ENCODE measurements at regions not wholly inside any gene's neighbourhood (a gene's known extent, or its start where the extent isn't known, plus 50 kb on each side); places are given as distances from the start of the nearest gene placed in this dataset.
"Not testable (repeated sequence)": the region's sequence is repeated elsewhere in the genome, so short reads cannot be mapped to it uniquely, and the experiment has no call there.

DNA sequence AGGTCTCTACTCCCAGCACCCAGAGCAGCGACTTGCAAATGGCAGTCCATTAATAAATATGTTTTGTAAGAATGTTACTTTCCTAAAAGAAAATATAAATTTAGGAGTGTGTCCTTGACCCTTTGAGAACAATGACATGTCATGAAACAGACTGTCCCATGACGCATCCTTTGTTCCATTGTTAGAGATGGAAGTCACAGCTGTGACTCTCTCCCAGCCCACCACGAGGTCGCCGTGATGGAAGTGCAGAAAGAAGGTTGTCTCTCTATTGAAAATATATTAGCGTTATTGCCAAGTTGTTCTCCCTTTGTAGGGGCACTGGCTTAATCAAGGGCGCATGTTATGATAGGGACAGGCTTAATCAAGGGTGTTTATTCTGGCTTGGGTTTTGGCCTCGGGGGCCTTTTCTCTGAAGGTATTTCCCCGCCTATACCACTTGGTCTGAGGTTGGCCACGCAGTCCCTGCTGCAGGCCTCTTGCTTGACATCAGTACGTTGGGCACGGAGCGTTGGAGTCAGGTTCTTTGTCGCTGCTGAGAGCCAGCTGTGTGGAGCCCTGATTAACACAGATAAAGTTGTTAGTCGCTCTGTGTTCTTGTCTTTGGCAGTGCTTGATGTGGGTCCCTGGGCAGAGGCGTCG, 126.7 kb upstream of the ZNF536 start:
- DNase-seq: no peak

DNA sequence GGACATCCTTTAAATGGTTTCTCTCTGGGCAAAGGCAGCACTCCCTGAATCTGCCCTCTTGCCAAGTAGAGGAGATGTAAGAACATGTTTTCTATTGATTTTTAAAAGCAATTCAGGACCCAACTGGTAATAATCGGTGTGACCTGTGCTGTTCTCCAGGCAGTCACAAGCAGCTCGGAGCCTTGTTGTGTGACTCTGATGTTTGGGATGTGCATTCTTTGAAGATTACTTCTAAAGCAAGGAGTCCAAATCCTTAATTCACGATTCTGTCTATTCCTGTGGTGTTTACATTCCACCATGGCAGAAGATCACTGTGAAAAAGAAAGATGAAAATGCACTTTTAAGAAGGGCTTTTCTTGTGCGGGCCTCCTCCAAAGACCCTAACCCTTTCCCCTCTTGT, 122.3 kb upstream of the ZNF536 start:
- no peak for DNase-seq

DNA sequence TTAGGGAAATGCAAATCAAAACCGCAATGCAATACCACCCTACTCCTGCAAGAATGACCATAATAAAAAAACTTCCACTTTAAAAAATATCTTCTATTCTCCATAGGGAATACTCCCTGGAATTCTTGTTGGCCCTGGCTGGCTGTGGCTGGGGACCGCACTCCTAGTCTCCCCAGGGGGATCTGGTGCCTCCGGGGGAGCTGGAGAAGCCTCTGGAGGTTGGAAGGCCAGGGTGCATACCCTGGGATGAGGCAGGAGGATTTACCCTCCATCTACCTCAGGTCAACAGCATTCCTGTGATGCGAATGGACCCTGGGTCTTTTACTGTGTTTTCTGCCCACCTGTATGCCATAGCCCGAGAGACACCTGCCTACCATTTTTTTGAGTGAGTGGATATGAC, 120.0 kb upstream of the ZNF536 start:
- no peak for DNase-seq

DNA sequence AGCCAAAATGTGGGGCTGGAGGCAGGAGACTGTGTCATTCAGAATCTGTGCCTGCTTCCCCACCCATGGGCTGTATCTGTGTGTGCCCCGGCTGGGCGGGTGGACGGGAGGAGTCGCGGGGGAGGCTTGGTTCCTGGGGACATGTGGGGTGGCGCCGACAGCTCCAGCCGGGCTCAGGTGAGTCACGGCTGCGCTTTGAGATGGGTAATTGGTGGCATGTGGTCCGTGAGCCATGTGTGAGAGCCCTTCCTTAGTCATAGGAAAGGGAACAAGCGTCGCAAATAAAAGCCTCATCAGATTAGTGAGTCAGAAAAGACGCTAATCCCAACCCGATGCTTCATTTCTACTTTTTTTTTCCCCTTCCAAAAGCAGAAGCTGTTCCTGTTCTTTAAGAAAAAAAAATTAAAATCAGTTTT, 118.6 kb upstream of the ZNF536 start:
- no peak for DNase-seq

DNA sequence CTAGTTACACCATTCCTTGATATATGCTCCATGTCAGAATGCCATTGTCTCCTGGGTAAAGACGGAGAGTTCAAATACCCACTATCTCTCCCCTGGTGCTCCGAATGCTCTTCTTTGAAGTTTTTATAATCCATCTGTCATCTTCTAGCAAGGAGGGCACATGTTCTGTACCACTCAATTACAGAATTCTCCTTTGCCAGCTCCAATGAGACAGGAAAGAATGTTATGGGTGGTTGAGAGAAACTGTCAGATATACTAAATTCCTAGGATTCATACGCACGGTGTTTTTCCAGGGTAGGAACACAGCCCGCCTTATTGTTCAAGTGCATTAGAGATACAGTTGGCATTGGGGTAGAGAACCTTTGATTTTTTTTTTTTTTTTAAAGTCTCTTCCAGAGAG, 118.0 kb upstream of the ZNF536 start:
- no peak for DNase-seq

DNA sequence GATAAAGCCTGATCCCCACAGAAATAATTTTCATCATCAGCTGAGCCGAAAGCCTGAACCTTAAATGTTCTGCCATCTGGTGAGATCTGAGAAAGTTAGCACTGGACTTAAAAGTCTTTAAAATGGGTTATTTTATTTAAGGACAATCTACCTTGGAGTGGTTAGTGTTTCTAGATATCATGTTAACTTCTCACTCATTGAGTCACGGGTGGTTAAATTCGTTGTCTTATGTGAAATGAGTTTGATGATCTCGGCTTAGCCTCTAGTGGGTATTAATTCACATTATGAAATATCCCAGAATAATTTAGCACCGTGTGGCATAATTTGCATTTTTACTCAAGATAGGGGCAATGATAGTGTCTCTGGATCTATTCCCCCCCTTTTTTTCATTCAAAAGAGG, 117.4 kb upstream of the ZNF536 start:
- DNase-seq: no peak

DNA sequence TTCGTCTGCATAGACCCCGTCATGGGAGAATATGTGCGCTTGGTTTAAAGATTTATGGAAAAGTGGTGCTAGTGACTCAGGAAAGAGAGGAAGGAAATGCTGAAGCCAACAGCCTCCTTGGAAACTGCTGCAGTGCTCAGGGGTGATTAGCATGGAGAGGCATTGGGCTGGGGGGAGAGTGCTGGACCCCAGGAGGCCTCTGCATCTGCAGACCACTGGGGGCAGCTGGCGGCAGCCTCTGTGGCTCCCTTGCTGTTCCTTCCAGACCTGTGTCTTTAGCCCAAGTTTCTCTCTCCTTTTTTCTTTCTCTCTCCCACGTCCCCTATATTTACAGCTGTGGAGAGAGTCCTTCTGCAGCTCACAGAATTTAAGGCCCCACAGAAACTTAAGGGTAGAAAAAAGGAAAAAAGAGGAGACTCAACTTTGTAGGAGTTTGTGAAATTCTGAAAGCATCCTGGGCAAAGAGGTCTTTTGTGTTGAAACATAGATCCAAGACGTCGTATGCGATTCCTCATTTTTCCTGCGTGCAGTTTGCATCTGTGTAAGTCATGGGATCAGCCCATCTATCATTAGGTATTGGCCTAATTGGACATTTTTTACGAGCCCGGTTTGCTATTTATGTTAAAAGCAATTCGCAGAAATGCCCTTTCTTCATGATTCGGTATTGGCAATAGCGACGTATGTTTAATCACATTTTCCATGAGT, 116.2 kb upstream of the ZNF536 start:
- DNase-seq: no peak

DNA sequence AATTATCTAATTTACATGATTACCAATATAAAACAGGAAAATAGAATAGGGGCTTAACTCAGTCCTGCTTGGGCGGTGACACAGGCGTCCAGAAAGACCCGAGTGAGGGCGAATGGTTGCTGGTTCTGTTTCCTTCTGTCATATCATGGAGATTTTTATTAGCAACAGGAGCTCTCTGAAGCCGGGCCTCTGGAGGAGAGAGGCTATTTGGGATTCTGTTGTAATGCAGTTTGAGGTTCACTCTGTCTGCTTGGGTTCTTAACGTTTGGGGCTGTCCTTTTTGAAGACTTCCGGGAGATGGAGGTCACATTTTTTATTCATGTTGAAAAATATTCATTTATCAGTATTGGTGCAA, 115.7 kb upstream of the ZNF536 start:
- DNase-seq: no peak

DNA sequence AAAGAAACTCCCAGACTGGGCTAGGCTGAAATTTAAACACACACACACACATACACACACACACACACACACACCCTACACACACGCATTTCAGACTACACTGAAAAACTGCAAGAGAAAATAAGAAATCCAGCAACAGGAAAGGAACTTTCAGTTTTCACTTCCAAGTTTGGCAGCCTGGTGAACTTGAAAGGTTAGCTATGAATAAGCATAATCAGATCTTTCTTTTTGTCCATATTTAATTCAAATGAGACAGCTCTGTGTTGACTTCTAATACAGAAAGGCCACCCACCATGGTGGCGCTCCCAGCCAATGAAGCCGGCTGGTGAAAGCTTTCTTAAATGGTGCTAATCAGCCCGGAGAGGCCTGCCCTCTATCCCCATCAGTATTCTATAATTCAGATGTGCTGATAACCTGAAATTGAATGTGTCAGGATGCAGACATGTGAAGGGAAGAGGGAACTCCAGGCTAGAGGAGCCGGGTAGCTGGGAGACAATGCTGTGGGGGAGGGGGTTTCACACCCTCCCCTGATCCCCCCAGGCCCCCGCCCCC, 108.3 kb upstream of the ZNF536 start:
- DNase-seq: no peak

DNA sequence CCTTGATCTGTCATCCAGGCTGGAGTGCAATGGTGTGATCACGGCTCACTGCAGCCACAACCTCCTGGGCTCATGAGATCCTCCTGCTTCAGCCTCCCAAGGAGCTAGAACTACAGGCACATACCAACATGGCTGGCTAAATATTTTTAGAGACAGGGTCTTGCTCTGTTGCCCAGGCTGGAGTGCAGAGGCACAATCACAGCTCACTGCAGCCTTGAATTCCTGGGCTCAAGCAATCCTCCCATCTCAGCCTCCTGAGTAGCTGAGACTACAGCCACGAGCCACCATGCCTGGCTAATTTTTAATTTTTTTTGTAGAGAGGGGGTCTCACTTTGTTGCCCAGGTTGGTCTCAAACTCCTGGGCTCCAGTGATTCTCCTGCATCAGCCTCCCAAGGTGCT, 106.3 kb upstream of the ZNF536 start:
- not testable (repeated sequence) for DNase-seq

DNA sequence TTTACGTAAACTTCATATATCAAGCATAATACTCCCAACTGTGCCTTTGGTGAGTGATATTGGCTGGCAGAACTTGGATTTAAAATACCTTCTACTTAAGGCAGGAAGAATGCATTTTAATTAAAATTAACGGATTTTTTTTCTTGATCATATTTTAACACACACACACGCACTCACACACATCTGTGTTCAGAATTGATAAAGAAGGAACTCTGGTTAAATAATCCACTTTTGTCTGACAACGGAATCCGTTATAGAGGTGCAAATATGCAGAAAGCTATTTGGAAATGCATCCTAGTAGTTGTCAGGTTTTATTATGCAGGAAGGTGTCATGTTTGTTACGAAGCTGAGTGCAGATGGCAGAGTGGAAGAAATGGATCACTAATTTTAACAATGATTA, 105.5 kb upstream of the ZNF536 start:
- DNase-seq: no peak

DNA sequence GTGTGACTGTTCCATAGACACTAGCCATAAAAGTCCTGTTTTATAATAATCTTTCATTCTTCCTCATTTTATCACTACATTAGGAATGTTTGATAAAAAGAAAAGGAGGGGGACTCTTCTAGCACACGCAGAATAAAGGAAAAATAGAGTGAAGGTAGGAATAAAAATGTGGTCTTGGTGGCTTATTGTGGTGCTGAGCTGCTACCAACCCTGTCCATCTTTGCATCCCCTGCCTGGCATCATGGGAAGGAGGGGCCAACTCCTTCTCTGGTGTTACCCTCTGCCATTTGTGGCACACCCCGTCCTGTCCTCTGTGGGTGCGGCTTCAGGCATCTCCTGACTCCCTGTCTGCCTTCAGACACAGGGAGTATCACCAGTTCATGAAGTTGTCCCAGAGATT, 104.9 kb upstream of the ZNF536 start:
- no peak for DNase-seq

DNA sequence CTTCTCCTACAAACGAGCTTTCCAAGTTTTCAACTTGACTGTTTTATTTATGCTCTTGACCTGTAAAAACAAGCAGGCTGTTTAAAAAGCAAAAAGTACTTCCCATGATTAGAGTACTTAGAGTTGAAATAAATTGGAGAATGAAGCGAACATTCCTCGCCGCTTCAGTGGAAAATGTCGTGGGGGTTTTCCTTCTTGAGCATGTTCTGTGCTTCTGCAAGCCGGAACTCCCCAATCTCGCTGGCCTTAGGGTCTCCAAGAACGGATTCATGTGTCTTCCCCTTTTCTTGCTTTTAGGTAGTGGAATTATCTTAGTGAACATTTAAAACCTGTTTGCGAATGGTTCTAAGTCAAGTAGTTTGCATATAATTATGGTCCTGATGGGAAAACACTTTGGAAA, 103.6 kb upstream of the ZNF536 start:
- no peak for DNase-seq

DNA sequence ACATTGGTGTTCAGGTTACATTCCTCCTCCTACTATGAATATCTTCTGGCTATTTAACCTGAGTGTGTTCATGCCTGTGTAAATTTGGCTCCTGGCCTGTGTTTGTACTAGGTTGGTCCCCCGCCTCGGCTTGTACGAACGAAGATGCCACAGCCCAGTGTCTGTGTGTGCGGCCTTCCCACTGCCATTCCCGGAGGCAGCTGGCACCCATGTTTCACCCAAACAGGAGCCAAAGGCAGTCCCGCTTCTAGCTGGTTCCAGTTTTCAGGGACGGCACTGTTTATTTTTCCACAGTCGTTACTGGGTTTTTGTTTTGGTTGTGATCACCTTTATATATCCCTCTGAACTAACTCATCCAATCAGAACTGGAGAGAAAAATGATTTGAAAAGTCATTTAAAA, 102.5 kb upstream of the ZNF536 start:
- DNase-seq: no peak

DNA sequence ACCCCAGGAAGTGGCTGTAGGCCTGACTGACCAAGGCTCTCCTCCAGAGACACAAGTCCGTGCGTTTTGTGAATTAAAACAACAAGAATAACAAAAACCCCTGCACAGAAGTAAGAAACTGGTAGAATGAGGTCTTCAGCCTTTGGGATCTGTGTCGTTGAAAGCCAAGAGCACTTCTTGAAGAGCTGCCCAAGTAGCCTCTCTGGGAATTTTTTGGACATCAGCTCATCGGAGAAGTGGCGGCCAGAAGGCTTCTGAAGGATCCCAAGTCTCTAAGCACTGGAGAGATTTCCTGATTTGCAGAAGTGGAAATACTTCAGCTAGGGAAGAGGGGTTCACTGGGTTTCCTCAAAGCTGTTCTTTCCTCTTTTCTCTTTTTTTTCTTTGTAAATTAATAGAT, 100.4 kb upstream of the ZNF536 start:
- DNase-seq: no peak

DNA sequence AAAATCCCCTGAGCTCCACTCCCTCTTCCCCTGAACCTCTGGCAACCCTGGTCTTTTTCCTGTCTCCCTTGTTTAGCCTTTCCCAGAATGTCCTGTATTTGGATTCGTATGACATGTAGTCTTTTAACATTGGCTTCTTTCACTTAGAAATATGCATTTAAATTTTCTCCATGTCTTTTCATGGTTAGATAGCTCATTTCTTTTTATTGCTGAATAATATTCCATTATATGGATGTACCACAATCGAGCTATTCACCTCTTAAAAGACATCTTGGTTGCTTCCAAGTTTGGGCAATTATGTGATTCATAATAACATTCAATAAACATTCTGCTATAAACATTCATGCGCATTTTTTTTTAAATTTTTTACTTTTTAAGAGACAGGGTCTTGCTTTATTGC, 99.6 kb upstream of the ZNF536 start:
- no peak for DNase-seq

DNA sequence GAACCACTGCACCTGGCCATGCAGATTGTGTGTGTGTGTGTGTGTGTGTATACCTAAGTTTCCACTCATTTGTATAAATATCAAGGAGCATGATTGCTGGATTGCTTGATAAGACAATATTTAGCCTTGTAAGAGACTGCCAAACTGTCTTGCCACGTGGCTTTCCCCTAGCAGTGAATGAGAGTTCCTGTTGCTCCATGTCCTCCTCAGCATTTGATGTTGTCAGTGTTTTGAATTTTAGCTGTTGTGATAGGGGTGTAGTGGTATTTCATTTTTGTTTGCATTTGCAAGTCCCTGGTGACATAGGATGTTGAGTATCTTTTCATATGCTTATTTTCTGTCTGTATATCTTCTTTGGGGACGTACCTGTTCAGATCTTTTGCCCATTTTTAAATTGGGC, 99.0 kb upstream of the ZNF536 start:
- DNase-seq: no peak

DNA sequence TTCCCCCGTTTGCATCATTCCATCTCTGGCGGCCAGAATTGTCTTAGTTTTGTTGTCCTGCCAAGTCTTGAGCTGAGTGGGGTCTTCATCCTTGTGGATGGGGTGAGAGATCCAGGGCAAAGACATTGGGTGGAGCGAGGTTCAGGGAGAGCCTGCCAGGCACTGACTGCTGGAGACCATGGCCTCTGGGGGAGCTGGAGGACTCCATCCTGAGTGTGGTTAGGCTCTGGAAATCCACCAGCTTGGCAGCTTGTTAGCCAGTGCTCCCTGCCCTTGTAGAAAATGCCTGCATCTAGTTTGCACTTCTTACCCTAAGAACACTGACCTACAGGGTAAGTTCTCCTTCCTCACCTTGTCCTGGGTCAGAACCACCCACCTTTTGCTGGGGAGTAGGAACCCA, 97.2 kb upstream of the ZNF536 start:
- DNase-seq: no peak

DNA sequence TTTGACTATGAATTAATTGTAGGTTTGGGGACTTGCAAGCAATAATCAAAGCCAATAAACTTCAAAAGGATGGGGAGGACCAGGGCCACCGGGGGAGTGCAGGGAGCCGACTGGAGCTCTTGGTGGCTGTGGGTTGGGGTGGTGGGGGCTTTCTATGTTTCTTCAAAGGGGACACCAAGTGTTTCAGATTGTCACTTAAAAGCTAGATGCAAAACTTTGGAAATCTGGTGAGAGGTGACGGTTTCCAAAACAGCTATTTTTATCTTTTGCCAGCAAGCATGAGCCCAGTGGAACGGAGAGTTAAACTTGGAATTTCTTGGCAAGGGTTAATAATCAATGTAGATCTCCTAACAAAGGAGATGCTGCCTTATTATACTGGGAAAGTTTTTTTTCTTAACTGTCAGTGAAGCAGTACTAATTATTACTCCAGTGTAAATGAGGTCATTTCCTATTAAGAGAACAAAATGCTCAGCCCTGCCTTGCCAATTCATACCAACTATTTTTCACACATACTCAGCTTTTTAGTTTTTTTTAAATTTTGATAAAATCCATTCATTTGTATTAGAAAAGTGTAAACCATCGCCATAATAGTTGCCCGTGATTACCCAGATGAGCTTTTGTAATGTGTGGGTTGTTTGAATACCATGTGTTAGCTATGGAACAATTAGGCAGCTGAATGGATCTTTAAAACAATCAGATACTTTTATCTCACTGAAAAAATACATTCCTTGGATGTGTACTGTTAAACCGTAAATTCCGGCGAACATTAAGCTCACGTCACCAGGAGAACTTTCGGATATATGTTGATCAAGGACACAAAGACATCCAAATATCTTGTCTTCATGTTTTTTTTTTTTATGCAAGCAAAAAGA, 95.9 kb upstream of the ZNF536 start:
- no peak for DNase-seq

DNA sequence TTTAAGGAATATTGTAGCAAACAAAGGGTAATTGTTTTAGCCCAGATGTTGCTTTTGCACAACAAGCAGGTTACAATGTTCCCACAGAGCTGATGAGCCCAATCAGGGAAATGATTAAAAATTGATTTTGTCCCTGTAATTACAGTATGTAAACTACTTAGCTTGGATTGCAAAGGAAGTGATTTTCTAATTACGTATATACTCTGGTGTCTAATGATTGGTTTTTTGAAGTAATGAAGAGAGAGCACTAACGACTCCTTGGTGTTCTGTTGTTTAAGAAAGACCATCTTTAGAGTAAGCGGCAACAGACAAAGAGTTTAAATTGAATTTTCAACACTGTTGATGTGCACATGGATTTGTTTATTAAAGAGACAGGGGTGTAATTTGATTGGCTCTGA, 95.3 kb upstream of the ZNF536 start:
- DNase-seq: no peak

DNA sequence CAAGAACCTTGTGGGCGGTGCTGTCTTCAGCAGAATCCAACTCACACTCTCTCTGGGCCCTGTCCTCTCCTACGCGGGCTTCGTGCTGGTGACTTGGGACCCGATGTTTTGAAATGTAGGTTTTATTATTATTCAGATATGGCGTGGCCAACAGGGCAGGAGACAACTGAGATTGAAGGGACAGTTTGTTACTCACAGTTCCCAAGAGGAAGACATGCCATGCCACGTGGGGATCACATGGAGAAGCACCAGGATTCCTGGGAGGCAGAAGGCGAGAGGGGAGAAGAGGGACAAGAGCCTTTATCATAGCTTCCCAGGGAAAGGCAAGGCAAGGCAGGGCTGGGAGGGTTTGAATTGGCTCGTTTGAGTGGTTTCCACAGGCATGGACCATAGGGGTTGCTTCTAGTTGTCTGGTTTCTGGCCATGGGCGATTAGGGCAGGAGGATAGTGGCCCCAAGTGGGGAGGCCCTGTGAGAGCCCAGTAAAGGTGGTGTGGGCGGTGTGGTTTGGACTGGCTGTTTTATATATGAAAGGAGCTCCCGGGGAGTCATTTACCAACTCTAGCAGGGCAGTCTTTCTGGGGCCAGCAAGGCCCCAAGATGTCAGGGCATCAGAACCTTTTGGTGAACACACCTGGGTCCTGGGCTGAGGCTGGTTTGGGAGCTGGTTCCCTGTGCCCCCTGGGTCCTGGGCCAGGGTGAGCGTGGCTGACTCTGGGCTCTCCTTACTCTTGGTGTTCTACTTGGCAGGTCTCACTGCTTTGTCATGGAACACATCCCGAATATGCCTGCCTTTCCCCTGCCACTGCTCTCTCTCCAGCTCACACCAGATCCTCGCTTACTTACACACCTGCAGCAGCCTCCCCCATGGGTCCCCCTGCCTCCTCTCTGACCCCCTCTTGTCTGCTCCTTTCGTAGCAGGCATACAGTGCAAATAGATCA, 94.0 kb upstream of the ZNF536 start:
- DNase-seq: no peak

DNA sequence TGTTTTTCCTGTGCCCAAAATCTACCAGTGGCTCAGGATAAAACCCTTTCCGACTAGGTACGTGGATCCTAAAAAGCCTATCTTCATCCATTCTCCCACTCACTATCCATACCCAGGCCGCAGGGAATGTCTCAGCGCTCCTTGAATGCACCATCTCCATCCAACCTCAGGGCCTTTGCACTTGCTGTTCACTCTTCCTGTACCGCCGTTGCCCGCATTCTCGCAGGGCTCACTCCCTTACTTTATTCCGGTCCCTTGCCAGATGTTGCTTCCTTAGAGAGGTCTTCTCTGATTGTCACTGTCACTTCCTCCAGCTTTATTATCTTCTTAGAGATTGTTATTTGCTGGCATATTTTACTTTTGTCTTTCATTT, 93.3 kb upstream of the ZNF536 start:
- DNase-seq: no peak

DNA sequence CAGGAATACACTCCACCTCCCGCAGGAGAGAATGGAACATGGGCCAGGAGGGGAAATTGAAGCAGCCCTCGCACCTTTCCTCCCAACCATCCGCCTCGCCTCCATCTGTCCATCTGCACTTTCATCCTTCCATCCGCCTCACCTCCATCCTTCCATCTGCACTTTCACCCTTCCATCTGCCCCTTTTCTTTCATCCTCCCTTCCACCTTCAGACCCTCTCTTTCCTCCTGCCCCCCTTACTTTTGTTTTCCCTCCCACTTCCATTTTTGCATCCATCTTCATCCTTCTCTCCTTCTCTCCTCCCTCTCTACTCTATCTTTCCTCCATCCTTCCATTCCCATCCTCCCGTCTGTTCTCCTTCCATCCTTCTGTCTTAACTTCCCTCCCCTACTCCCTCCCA, 92.2 kb upstream of the ZNF536 start:
- DNase-seq: no peak

All from Kasumi-1 (cell line).